Astrocyte of the cerebellum (primary cell): ENCODE measurements at regions not wholly inside any gene's neighbourhood (a gene's known extent, or its start where the extent isn't known, plus 50 kb on each side); places are given as distances from the start of the nearest gene placed in this dataset.
"Not testable (repeated sequence)": the region's sequence is repeated elsewhere in the genome, so short reads cannot be mapped to it uniquely, and the experiment has no call there.

Experiments used
- DNase-seq: peaks from one replicate; pipeline ENCODE4 v3.0.0-alpha.2; 2011; ENCODE audit warnings: low read depth
- H3K4me3 ChIP-seq: 2 replicates; pipeline ENCODE4 v1.5.1; 2011; ENCODE audit warnings: mild to moderate bottlenecking, low read depth, low read length, moderate library complexity
- in situ Hi-C: cut with HindIII; loops from 2 replicates; pipeline ENCODE4 v1.10.0; 2017; ENCODE audit warnings: low sequenced_read_pairs
- TF ChIP-seq, protein P1 (sequence below): IDR thresholded peaks from 2 replicates; pipeline ENCODE4 v1.5.1; 2012; ENCODE audit warnings: low read length, low read depth, moderate library complexity, mild to moderate bottlenecking; ENCODE audit errors: missing control alignments

DNA sequence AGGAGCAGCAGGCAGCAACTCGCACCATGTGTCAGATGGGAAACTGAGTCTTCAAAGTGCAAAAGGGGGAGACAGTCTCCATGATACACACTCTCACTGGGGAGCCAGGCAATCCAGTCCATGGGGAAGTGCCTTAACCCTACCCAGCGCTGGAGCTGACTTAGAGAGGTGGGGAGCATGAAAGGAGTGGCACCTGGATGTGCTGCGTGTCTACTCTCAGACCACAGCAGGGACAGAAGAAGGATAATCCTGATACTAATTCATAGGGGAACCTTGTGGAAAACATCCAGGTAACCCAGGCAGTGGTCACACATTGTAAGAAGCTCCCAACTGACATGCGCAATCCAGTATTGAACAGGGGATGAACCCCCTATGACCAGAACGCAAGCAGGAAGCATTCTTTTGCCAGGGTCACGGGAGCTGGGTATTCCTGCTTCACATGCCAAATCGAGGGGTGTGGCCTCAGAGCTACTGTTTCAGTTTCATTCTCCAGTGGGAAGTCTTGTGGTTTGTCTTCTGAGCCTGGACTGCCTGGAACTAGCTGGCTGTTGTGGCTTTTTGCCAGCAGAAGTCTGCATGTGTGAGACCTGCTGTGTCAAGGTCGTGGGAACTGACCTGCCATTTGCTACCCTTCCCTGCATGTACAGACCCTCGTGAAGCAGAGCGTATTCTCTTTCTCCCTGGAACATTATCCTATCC, 367.6 kb upstream of the NDN start:
- TF ChIP-seq, protein P1, sequence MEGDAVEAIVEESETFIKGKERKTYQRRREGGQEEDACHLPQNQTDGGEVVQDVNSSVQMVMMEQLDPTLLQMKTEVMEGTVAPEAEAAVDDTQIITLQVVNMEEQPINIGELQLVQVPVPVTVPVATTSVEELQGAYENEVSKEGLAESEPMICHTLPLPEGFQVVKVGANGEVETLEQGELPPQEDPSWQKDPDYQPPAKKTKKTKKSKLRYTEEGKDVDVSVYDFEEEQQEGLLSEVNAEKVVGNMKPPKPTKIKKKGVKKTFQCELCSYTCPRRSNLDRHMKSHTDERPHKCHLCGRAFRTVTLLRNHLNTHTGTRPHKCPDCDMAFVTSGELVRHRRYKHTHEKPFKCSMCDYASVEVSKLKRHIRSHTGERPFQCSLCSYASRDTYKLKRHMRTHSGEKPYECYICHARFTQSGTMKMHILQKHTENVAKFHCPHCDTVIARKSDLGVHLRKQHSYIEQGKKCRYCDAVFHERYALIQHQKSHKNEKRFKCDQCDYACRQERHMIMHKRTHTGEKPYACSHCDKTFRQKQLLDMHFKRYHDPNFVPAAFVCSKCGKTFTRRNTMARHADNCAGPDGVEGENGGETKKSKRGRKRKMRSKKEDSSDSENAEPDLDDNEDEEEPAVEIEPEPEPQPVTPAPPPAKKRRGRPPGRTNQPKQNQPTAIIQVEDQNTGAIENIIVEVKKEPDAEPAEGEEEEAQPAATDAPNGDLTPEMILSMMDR, result no peak
- H3K4me3 ChIP-seq, result no peak overlapping the region
- DNase-seq, result no peak
- in situ Hi-C loops, result no loop called here

DNA sequence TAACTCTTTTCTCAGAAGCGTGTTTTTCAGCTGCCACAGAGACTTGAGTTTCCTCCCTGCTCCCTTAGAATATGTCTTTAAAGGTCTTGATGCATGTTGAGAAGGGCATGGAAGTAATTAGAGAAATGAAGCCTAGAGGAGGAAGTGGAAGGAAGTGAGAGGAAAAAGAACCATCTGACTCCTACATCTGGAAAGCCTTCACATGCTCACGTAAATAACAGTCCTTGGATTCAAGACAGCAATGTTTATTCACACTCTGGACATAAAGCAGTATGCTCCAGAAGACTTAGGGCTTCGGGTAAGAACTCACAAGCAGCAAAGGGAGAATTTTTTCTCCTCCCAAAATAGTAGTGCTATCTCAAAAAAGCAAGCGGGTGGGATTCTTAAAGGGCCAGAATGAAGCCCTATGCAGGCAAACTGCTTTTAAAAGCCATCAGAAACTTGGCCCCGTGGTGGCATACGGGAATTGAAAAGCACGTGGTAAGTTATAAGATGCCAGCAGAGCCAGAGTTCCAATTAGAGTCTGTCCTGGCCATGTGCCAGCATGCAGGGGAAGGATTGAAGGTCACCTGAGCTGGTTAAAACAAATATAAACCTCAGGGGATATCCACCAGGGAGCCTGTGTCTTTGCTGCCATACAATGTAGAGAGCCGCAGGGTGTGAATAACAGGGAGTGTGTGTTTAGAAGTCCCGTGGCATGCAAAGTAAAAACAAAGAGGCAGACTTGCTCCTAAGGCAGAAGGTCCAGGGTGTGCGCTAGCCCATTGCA, 380.8 kb upstream of the NDN start:
- in situ Hi-C loops, result no loop called here
- TF ChIP-seq, protein P1, result no peak
- H3K4me3 ChIP-seq, result no peak overlapping the region
- DNase-seq, result no peak

DNA sequence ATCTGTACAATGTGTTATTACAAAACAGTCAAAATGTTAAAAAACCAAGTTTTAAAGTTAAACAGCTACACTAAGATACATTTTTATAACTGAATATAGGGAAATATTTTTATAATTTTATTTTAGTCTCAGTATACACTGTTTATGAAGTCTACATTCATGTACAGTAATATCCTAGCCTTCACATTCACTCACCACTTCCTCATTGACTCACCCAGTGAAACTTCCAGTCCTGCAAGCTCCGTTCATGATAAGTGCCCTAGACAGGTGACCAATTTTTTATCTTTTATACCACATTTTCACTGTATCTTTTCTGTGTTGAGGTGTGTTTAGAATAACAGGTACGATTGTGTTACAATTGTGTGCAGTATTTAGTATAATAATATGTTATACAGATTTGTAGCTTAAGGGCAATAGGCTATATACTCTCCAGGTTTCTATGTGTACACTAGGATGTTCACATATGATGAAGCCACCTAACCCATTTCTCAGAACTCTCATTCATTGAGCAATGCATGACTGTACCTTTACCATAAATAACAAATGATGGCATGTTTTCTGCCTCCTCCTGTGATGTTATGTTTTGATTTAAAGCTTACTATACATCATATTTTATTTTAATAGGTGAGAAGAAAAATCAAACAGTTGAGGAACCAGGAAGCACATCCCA, 388.4 kb upstream of the NDN start:
- in situ Hi-C loops, result no loop called here
- DNase-seq, result no peak
- TF ChIP-seq, protein P1, result no peak

DNA sequence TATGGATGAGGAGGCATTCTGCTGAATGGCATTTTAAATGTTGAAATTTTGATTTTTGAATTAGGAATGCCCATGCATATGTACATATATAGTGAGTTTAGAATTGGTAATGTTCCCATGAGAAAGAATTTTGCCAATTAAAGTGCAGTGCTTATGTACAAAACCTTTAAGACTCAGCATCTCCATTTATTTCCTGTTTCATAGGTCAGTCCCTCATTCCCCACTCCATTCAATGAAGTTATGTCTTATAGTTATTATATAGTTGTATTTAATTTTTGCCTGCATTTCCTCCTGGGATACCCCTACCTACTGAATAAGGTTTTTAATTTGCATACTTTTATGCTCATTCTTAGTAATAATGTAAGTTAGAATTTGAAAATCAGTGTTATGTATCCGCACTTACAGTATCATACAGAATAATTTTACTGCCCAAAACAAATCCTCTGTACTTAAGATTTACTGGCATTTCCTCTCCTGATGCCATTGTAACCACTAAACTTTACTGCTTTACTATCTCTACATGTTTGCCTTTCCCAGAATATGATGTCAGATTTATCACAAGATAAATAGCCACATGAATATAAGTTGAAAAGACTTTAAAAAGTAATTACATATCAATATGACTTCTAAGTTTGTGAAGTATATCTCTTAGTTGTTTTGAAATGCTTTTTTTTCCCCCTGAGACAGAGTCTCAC, 389.1 kb upstream of the NDN start:
- TF ChIP-seq, protein P1, result no peak

More for the DNA sequence above, 388.4 kb upstream of the NDN start:
- H3K4me3 ChIP-seq, result no peak overlapping the region

DNA sequence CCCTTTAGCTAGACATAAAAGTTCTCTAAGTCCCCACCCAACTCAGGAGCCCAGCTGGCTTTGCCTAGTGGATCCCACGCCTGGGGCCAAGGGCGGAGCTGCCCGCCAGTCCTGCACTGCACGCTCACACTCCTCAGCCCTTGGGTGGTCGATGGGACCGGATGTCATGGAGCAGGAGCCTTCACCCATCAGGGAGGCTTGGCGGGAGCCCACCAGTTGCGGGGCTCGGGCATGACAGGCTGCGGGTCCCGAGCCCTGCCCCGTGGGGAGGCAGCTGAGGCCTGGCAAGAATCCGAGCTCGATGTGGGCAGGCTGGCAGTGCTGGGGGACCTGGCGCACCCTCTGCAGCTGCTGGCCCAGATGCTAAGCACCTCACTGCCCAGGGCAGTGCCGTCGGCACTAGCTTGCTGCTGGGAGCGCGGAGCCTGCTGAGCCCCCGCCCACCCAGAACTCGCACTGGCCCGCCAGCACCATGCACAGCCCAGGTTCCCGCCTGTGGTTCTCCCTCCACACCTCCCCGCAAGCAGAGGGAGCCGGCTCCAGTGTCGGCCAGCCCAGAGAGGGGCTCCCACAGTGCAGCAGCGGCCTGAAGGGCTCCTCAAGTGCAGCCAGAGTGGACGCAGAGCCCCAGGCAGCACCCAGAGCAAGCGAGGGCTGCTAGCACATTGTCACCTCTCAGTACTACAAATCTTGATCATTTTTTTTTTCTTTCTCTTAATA, 391.4 kb upstream of the NDN start:
- TF ChIP-seq, protein P1, result no peak
- no peak overlapping the region for H3K4me3 ChIP-seq
- no peak for DNase-seq
- in situ Hi-C loops, result no loop called here

More for the DNA sequence above, 389.1 kb upstream of the NDN start:
- no peak overlapping the region for H3K4me3 ChIP-seq
- no peak for DNase-seq
- in situ Hi-C loops, result no loop called here

DNA sequence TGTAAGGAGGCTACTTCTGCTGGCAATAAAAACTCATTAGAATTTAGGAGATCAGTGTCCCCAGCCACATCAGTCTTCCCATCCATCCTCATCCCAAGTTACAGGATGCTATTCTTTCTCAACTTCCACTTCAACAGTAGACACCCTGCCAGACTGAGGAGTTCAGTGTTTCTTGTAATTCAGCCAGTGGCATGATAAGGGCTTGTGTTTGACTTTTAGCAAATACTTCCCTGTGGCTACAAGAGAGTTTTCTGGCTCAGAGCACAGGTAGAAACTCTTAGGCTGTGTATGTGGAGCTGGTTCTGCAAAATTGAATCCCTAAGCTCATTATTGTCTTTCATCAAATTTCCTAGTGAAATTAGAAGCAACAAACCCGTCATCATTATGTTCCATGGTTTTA, 401.8 kb upstream of the NDN start:
- DNase-seq, in situ Hi-C loops: not testable (repeated sequence)

DNA sequence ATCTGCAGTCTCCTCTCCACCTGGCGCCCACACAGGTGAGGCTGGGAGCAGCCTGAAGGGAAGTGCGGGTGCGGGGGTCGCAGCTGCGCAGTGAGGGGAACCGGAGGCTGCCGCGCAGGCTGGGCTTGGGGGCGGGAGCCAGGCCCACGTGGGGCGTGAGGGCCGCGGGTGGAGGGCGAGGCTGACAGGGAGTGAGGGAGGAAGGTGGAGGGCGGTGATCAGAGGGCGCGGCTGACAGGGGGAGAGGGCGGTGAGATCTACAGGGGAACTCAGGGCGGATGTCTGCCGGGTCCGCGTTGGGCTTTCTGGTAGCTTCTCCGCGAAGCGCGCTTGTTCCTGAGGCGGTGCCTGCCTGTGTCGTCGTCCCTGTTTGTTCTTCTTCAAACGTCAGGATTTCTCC, 414.4 kb upstream of the NDN start:
- DNase-seq, in situ Hi-C loops, H3K4me3 ChIP-seq: not testable (repeated sequence)

More for the DNA sequence above, 401.8 kb upstream of the NDN start:
- not testable (repeated sequence) for H3K4me3 ChIP-seq

DNA sequence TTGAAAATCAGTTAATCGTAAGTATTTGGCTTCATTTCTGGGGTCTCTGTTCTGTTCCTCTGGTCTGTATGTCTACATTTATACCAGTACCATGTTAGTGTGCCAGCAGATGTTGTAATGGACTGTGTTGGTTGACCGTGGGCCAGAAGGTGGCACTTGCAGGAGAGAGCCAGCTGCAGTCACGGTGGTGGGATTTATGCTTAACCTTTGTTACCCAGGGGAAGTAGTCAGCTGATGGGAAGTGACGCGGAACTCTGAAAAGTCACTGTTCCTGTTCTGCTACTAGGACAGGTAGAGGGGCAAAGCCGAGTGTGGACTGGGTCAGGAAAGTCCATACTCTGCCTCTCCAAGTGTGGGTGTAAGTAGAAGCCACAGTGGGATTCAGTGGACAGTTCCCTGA, 420.4 kb upstream of the NDN start:
- DNase-seq, in situ Hi-C loops, H3K4me3 ChIP-seq: not testable (repeated sequence)

DNA sequence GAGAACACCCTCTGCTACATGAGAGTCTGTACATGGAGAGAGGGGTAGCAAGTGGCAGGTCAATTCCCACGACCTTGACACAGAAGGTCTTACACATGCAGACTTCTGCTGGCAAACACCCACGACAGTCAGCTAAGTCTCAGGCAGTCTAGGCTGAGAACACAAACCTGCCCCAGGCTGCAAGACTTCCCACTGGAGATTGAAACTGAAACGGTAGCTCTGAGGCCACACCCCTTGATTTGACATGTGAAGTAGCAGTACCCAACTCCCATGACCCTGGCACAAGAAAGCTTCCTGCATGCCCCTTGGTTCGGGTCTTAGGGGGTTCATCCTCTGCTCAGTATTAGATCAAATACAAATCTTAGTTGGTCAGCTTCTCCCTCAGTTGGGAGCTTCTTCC, 420.8 kb upstream of the NDN start:
- H3K4me3 ChIP-seq, DNase-seq, in situ Hi-C loops: not testable (repeated sequence)

DNA sequence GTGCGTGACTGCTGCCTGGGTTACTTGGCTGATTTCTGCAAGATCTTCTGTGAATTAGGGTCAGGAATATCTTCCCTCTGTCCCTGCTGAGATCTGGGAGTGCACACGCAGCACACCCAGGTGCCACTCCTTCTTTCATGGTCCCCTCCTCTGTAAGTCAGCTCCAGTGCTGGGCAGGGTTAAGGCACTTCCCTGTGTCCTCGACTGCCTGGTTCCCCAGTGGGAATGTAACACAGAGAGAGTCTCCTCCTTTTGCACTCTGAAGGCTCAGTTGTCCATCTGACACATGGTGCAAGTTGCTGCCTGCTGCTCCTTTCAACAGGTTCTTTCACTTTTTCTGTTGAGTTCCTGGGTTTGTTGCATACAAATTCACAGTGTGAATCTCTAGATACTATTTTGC, 421.2 kb upstream of the NDN start:
- H3K4me3 ChIP-seq, in situ Hi-C loops, DNase-seq: not testable (repeated sequence)
